IPS-20b (cell line): ENCODE measurements at regions not wholly inside any gene's neighbourhood (a gene's known extent, or its start where the extent isn't known, plus 50 kb on each side); places are given as distances from the start of the nearest gene placed in this dataset.

Source experiments
- H3K27ac ChIP-seq: one replicate; pipeline ENCODE4 v1.5.1; 2013; ENCODE audit warnings: low read length
- H3K27me3 ChIP-seq: 2 replicates; pipeline ENCODE4 v1.6.1; 2013; ENCODE audit warnings: mild to moderate bottlenecking, low read length, inconsistent platforms; ENCODE audit not compliant: insufficient read depth
- H3K36me3 ChIP-seq: 2 replicates; pipeline ENCODE4 v1.6.1; 2013; ENCODE audit warnings: low read depth, mild to moderate bottlenecking, inconsistent platforms, low read length, moderate library complexity; ENCODE audit not compliant: insufficient read depth
- H3K4me1 ChIP-seq: 2 replicates; pipeline ENCODE4 v1.6.1; 2013; ENCODE audit warnings: mild to moderate bottlenecking, control low read depth, inconsistent platforms, low read length, moderate library complexity; ENCODE audit not compliant: insufficient read depth
- H3K4me3 ChIP-seq: 2 replicates; pipeline ENCODE4 v1.5.1; 2013; ENCODE audit warnings: mild to moderate bottlenecking, low read length, inconsistent platforms
- H3K9ac ChIP-seq: 2 replicates; pipeline ENCODE4 v1.6.1; 2013; ENCODE audit warnings: low read depth, mild to moderate bottlenecking, inconsistent platforms, low read length, moderate library complexity
- H3K9me3 ChIP-seq: 2 replicates; pipeline ENCODE4 v1.6.1; 2013; ENCODE audit warnings: mild to moderate bottlenecking, low read depth, low read length, inconsistent platforms; ENCODE audit not compliant: insufficient read depth

DNA sequence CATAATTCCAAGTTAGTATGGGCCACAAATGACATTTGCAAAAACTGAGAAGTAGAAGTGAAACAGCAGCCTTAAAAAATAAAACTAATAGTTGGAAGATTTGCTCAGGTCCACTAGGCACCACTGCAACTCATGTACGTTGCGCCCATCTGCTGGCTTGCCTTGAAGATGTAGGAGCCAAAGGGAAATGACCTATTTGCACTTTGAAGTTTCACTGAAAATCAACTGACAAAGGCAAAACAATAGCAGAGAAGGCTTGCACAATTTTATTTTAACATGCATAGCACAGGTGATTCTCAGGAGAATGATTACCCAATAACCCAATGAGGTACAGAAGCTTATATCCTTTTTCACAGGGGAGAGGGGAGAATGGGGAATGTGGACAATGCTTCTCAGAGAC lies 170.1 kb upstream of the USP25 start:
- Histone ChIP-seq H3K27me3 (no peaks in the 10 kb centered on the region), H3K36me3 (no peaks in the 10 kb centered on the region), H3K4me1 (peaks cover 11% of the 10 kb centered on the region), H3K9me3 (no peaks in the 10 kb centered on the region; the same call in 1 of the 2 replicates), H3K27ac (no peak overlapping the region), H3K9ac (no peak overlapping the region), H3K4me3 (no peak overlapping the region)

DNA sequence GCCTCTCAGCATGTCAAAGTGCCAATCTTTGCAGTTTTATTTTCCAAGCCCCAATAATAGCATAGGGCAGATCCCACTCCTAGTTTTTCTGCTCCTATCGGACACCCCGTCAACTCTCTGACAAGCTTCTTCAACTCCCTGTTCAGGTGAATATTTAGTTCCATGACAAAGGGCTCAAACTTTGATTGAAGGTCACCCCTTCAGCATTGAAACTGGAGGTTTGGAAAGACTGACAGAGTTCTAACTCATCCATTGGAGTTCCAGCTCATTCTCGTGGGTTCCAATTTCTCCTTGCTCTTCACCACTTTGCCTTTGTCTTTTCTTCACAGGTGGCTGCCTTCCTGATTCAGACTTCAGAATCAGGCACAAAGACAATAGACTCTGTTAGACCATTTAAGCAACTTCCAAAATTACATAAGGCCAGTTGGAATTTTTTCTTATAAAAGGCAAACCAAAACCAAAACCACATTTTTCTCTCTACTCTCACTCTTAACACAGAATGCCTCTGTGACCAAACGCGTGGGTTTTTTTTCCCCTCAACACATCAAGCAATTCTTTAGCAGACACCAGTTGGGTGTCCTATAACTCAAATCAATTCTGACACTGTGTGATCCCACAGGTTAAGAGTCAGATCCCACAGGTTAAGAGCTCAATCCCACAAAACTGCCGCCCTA lies 169.3 kb upstream of the USP25 start:
- peaks cover 11% of the 10 kb centered on the region for H3K4me1 ChIP-seq

DNA sequence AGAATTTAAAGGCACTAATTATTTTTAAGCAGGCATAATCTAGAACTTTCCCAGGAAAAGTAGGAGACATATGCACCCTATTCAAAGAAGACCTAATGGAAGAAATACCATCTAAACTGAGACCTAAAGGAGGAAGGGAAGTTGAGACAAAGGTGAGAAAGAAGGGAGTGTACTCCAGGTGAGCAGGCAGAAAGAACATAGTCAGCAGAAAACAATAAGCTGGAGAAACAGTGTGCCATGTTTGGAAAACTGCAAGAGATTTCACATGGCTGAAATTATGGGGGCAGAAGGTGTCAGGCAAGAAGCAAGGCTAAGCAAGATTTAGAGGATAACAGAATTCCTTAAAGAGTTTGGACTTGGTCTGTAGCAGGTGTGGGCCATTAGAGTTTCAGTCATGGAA lies 167.0 kb upstream of the USP25 start:
- Histone ChIP-seq H3K4me1 (peaks cover 11% of the 10 kb centered on the region), H3K9me3 (no peaks in the 10 kb centered on the region), H3K4me3 (no peak overlapping the region), H3K36me3 (no peaks in the 10 kb centered on the region), H3K27ac (no peak overlapping the region), H3K9ac (no peak overlapping the region), H3K27me3 (no peaks in the 10 kb centered on the region)

More for the DNA sequence above, 169.3 kb upstream of the USP25 start:
- no peak overlapping the region for H3K9ac ChIP-seq
- no peaks in the 10 kb centered on the region for H3K36me3 ChIP-seq
- no peaks in the 10 kb centered on the region for H3K27me3 ChIP-seq
- H3K4me3 ChIP-seq, result no peak overlapping the region
- no peaks in the 10 kb centered on the region; the same call in 1 of the 2 replicates for H3K9me3 ChIP-seq
- H3K27ac ChIP-seq, result no peak overlapping the region

DNA sequence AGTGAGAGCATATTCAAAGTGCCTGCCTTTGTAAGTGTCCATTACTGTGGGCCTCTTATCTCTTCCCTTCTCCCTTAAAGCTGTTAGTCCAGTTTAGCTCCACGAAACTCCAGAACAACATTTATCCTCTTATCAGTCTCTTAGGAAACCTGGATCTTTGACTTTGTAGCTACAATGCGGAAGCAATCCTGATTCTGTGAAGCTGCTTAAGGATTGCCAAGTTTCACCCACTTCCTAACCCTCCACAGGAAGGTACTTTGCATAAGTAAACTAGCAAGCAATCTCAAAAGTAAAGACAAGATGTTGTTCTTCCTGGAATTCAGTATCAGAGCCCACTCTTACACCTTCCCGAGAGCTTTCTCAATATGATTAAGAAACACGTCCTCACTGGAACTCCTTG lies 164.9 kb upstream of the USP25 start:
- H3K9ac ChIP-seq, result no peak overlapping the region
- H3K4me3 ChIP-seq, result no peak overlapping the region
- no peaks in the 10 kb centered on the region for H3K27me3 ChIP-seq
- no peak overlapping the region for H3K27ac ChIP-seq
- H3K36me3 ChIP-seq, result no peaks in the 10 kb centered on the region
- no peaks in the 10 kb centered on the region for H3K9me3 ChIP-seq
- H3K4me1 ChIP-seq, result peaks cover 6% of the 10 kb centered on the region

DNA sequence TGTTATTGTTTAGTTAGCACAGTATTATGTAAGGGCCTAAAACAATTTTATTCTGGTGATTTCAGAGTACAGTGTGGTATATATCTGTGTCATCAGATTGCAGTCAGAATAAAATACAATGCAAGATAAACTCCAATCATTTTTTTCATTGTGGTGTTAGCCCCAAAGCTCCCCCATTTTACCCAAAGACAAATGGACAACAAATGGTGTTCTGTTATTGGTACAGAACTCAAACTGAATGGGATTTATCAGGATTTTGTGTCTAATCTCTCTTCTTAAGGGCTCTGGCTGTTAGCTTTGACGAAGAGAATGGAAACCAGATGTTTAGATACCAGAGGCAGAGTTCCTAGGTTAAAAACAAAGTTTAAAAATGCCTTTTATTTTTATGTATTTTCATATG lies 163.1 kb upstream of the USP25 start:
- no peak overlapping the region for H3K4me3 ChIP-seq
- H3K27me3 ChIP-seq, result no peaks in the 10 kb centered on the region
- no peak overlapping the region for H3K27ac ChIP-seq
- no peak overlapping the region for H3K9ac ChIP-seq
- no peaks in the 10 kb centered on the region for H3K36me3 ChIP-seq
- no peaks in the 10 kb centered on the region for H3K9me3 ChIP-seq
- H3K4me1 ChIP-seq, result no peaks in the 10 kb centered on the region

DNA sequence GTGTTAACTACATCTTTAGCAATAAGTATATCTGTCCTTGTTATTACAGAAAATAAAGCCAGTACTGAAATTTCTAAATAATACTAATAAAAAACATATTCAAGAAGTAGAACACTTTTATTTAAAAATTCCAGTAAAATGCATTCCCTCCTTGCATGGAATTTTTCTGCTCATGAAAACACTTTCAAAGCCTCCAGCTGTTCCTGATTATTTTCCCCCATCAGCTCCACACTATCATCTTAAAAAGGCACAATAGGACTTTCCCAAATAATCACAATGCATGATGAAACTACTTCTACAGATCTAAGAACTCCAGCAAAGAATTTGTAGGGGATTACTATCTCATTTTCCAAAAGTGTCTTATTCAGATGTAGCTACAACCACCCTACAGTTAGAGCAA lies 162.6 kb upstream of the USP25 start:
- no peak overlapping the region for H3K4me3 ChIP-seq
- no peak overlapping the region for H3K27ac ChIP-seq
- H3K9me3 ChIP-seq, result no peaks in the 10 kb centered on the region
- no peaks in the 10 kb centered on the region for H3K4me1 ChIP-seq
- H3K9ac ChIP-seq, result no peak overlapping the region
- no peaks in the 10 kb centered on the region for H3K27me3 ChIP-seq
- H3K36me3 ChIP-seq, result no peaks in the 10 kb centered on the region

DNA sequence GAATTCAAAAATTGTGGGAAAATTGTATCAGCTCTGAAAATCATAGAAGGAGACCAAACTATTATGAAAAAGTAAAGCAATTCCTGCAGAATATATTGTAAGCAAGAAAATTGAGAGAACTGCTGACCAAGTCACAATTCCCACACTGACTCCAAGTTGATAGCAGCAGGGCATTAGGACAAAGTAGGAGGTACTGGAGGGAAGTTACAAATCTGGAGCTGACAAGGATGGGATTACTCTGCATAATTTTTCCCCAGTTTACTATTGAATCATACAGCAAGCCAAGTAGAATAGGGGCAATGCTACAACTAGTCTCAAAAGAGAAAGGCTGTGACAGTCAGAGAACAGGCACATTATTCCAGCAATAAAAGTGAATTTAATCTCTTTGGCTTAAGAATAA lies 161.3 kb upstream of the USP25 start:
- no peaks in the 10 kb centered on the region for H3K36me3 ChIP-seq
- no peak overlapping the region for H3K4me3 ChIP-seq
- H3K9me3 ChIP-seq, result no peaks in the 10 kb centered on the region
- no peak overlapping the region for H3K27ac ChIP-seq
- H3K9ac ChIP-seq, result no peak overlapping the region
- no peaks in the 10 kb centered on the region for H3K4me1 ChIP-seq
- no peaks in the 10 kb centered on the region for H3K27me3 ChIP-seq

DNA sequence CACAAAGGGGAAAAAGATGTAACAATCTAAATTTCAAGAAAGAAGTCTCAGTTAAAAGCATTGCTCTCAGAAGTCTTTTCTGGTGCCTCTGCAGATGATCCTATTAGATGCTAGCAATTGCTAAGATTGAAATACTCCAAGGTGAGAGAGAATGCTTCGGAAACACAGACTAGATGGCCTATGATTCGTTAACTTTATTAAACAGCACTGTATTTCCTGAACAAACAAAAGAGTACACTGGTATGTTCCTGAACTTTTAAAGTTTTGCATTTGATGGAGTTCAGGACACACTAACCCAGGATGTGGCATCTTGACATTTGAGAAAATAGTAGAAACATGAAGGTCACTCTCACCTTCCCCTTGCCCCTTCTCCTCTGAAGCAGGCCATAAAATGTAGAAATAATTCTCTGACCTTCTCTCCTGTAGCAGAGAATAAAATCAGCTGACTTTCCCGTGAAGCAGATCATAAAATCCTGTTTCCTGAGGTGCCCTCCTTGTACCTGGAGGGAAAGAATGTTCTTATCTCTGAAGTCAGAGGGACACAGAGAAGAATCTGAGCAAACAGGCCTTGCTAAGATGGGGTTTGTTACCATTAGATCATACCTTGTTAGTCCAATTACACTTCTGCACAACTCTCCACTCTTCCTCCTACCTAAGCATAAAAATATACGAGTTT lies 142.9 kb upstream of the USP25 start:
- H3K4me3 ChIP-seq, result no peak overlapping the region
- H3K36me3 ChIP-seq, result no peaks in the 10 kb centered on the region
- H3K27ac ChIP-seq, result no peak overlapping the region
- no peaks in the 10 kb centered on the region for H3K4me1 ChIP-seq
- no peaks in the 10 kb centered on the region for H3K27me3 ChIP-seq
- no peak overlapping the region for H3K9ac ChIP-seq
- H3K9me3 ChIP-seq, result no peaks in the 10 kb centered on the region

DNA sequence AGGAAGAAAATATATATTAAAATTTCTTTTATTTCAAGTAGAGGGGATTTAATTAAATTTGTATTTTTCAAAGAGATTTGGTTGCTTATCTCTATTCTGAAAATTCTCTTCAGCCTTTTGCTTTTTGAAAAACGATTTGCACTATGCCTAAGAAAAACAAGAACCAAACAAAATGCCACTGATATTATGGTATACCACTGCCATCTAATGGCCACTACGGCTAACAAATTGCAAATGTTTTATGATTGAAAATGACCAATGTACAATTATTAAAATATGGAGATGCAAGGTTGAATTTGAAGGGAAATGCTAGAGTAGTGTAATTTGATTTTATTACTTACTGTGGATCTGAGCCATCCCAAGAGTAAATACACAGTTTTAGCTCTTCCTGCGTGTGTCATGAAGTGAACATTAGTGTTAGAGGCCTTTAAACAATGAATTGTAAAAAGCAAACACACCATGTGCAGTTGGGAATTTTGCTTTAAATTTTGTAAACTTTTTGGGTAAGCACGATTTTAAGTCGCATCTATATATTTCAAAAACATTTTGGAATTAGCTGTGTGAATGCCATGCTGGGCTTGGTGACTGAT lies 137.4 kb upstream of the USP25 start:
- no peak overlapping the region for H3K4me3 ChIP-seq
- H3K9ac ChIP-seq, result no peak overlapping the region
- no peaks in the 10 kb centered on the region for H3K4me1 ChIP-seq
- no peaks in the 10 kb centered on the region for H3K36me3 ChIP-seq
- H3K27me3 ChIP-seq, result no peaks in the 10 kb centered on the region
- no peaks in the 10 kb centered on the region for H3K9me3 ChIP-seq
- no peak overlapping the region for H3K27ac ChIP-seq

DNA sequence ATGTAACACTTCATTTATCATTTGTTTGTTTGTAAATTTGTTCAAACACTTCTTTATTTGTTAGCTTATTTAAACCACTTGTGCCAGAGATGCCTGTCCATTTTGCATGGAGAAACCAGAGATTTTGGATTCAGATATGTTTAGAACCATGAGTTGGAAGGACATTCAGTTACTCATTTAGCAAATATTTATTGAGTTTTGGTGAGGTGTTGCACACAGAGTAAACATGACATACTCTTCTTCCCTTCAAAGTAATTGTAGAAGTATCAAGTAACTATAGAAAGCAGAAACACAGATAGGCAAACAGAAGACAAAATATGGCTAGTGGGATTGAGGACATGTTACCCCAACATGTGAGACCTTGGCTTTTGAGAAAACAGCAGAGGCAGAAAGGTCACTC lies 136.8 kb upstream of the USP25 start:
- no peaks in the 10 kb centered on the region for H3K27me3 ChIP-seq
- H3K9ac ChIP-seq, result no peak overlapping the region
- no peak overlapping the region for H3K4me3 ChIP-seq
- no peaks in the 10 kb centered on the region for H3K9me3 ChIP-seq
- no peaks in the 10 kb centered on the region for H3K4me1 ChIP-seq
- H3K36me3 ChIP-seq, result no peaks in the 10 kb centered on the region
- no peak overlapping the region for H3K27ac ChIP-seq

DNA sequence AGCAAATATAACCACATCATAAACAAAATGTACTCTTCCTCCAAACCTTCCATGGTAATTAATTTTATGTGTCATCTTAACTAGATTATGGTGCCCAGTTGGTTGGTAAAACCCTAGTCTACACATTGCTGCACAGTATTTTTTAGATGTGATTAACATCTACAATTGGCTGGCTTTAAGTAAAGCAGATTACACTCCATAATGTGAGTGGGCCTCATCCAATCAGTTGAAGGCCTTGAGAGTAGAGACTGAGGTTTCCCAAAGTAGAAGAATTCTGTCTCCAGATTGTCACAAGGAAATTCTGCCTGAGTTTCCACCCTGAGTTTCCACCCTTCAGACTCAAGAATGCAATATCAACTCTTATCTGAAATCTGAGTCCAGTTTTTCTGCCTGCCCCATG lies 128.4 kb upstream of the USP25 start:
- Histone ChIP-seq H3K27ac (no peak overlapping the region), H3K4me1 (peaks cover 8% of the 10 kb centered on the region; the same call in 1 of the 2 replicates), H3K36me3 (no peaks in the 10 kb centered on the region), H3K9ac (no peak overlapping the region), H3K9me3 (no peaks in the 10 kb centered on the region), H3K4me3 (no peak overlapping the region), H3K27me3 (no peaks in the 10 kb centered on the region)

DNA sequence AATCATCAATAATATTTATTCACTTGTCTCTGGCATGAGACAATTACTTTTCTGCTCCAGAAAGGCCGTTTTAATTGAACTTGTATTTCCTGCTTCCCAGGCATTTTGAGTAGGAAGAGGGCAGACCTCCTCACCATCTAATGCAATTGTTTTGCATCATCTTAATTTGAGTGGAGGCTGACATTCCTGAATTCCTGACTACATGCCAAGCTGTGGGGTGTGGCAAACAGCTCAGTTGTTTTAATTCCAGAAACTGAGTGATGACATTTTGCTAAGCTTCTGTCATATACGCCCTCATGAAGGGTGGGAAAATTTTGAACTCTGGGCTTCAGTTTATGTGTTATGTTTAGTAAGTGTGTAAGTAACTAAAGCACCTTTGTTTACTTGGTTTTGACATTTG lies 125.4 kb upstream of the USP25 start:
- no peaks in the 10 kb centered on the region for H3K27me3 ChIP-seq
- H3K27ac ChIP-seq, result no peak overlapping the region
- no peaks in the 10 kb centered on the region for H3K9me3 ChIP-seq
- H3K4me3 ChIP-seq, result no peak overlapping the region
- no peak overlapping the region for H3K9ac ChIP-seq
- peaks cover 8% of the 10 kb centered on the region; the same call in 1 of the 2 replicates for H3K4me1 ChIP-seq
- H3K36me3 ChIP-seq, result no peaks in the 10 kb centered on the region
